HG02798 (cell line): ENCODE measurements at regions not wholly inside any gene's neighbourhood (a gene's known extent, or its start where the extent isn't known, plus 50 kb on each side); places are given as distances from the start of the nearest gene placed in this dataset.
"Not testable (repeated sequence)": the region's sequence is repeated elsewhere in the genome, so short reads cannot be mapped to it uniquely, and the experiment has no call there.

Experiments used
- ATAC-seq: cut with Tn5 transposase; IDR thresholded peaks from one replicate; pipeline ENCODE4 v1.9.1; 2021; ENCODE audit warnings: mild to moderate bottlenecking; ENCODE audit not compliant: unreplicated experiment, poor library complexity

- ATAC-seq = not testable (repeated sequence)
These were observed 55.3 kb upstream of the PDZD8 start for GRCh38 chr10:117430535-117430934.

- ATAC-seq = no peak
These were observed 54.5 kb upstream of the PDZD8 start for GRCh38 chr10:117429643-117430265.

- no peak for ATAC-seq
These were observed 52.1 kb upstream of the PDZD8 start for GRCh38 chr10:117427356-117427755.

- peak; percentile 76 for ATAC-seq
These were observed 50.8 kb upstream of the PDZD8 start for GRCh38 chr10:117425974-117426566.

- ATAC-seq = no peak
These were observed 49.8 kb upstream of the PDZD8 start for GRCh38 chr10:117424883-117425649.
